ENCODE measurements at regions not wholly inside any gene's neighbourhood (a gene's known extent, or its start where the extent isn't known, plus 50 kb on each side); places are given as distances from the start of the nearest gene placed in this dataset.

- no peak overlapping the region for H3K27ac ChIP-seq
- TF ChIP-seq CTCF (conservative IDR thresholded peaks at IDR 0.05): no peak
- TF ChIP-seq ZFX (IDR thresholded peaks at IDR 0.05): no peak
Observed at GRCh38 chr16:60337671-60338070, 1603.6 kb upstream of the GOT2 start.

- H3K27ac ChIP-seq: no peak overlapping the region
- TF ChIP-seq ZFX (IDR thresholded peaks at IDR 0.05): no peak
Observed at GRCh38 chr16:60331168-60331567, 1597.1 kb upstream of the GOT2 start.

- no peak for TF ChIP-seq CTCF (conservative IDR thresholded peaks at IDR 0.05)
- no peak for TF ChIP-seq ZFX (IDR thresholded peaks at IDR 0.05)
- no peak overlapping the region for H3K27ac ChIP-seq
Observed at GRCh38 chr16:60329108-60329507, 1595.0 kb upstream of the GOT2 start.

GRCh38 chr16:60328152-60328551 is 1594.0 kb upstream of the GOT2 start:
- no peak overlapping the region for H3K27ac ChIP-seq
- no peak for TF ChIP-seq CTCF (conservative IDR thresholded peaks at IDR 0.05)
- no peak for TF ChIP-seq ZFX (IDR thresholded peaks at IDR 0.05)

GRCh38 chr16:60318486-60318885 is 1584.4 kb upstream of the GOT2 start:
- TF ChIP-seq CTCF (conservative IDR thresholded peaks at IDR 0.05): no peak
- no peak overlapping the region for H3K27ac ChIP-seq

- no peak overlapping the region for H3K27ac ChIP-seq
- TF ChIP-seq CTCF (conservative IDR thresholded peaks at IDR 0.05) (no peak), ZFX (IDR thresholded peaks at IDR 0.05) (no peak)
Observed at GRCh38 chr16:60310846-60311445, 1576.8 kb upstream of the GOT2 start.

GRCh38 chr16:60304720-60305119 is 1570.6 kb upstream of the GOT2 start:
- no peak overlapping the region for H3K27ac ChIP-seq
- TF ChIP-seq ZFX (IDR thresholded peaks at IDR 0.05): no peak
- TF ChIP-seq CTCF (conservative IDR thresholded peaks at IDR 0.05): no peak

- TF ChIP-seq ZFX (IDR thresholded peaks at IDR 0.05) (no peak), CTCF (conservative IDR thresholded peaks at IDR 0.05) (no peak)
- no peak overlapping the region for H3K27ac ChIP-seq
Observed at GRCh38 chr16:60304066-60304465, 1570.0 kb upstream of the GOT2 start.
